ENCODE measurements at regions not wholly inside any gene's neighbourhood (a gene's known extent, or its start where the extent isn't known, plus 50 kb on each side); places are given as distances from the start of the nearest gene placed in this dataset.

Small RNAs in the stretch of these regions (small RNA-seq; reads per million reads assigned to genes)
- 0 reads per million in 4 donors for gene MIR4283-2

All from stomach (tissue), 4 donors.